ENCODE measurements at regions not wholly inside any gene's neighbourhood (a gene's known extent, or its start where the extent isn't known, plus 50 kb on each side); places are given as distances from the start of the nearest gene placed in this dataset.

DNA sequence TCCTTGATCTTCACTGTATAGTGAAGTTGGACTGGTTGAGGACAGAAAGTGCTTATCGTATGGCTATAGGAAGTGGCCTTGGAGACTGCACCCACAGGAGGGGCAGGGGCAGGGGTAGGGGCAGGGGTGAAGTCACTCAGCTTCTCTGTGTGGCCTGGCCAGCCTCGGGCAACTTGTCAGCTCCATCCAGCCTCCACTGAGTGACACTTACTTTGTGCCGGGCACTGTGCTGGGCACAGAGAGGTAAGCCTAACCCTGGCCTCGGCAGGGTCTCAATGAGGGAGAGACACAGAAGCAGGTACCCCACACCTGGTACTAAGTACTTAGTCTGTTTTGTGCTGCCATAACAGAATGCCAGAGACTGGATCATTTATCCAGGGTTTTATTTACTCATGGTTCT, 99.3 kb upstream of the CTBP2 start:
- no TSS peak for BruUV-seq (replicated peaks)
- H3K27me3 ChIP-seq (ENCODE audit: insufficient read depth, low read length): no peaks in the 10 kb centered on the region
- TF ChIP-seq, protein P1, sequence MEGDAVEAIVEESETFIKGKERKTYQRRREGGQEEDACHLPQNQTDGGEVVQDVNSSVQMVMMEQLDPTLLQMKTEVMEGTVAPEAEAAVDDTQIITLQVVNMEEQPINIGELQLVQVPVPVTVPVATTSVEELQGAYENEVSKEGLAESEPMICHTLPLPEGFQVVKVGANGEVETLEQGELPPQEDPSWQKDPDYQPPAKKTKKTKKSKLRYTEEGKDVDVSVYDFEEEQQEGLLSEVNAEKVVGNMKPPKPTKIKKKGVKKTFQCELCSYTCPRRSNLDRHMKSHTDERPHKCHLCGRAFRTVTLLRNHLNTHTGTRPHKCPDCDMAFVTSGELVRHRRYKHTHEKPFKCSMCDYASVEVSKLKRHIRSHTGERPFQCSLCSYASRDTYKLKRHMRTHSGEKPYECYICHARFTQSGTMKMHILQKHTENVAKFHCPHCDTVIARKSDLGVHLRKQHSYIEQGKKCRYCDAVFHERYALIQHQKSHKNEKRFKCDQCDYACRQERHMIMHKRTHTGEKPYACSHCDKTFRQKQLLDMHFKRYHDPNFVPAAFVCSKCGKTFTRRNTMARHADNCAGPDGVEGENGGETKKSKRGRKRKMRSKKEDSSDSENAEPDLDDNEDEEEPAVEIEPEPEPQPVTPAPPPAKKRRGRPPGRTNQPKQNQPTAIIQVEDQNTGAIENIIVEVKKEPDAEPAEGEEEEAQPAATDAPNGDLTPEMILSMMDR (IDR thresholded peaks at IDR 0.05 in 2 of 3, conservative IDR thresholded peaks at IDR 0.05 in 1 of 3; ENCODE audit: borderline replicate concordance in 1 of 3, insufficient read depth in 1 of 3, low read depth in 2 of 3, low read length in 2 of 3): no peak
- TF ChIP-seq RAD21 (IDR thresholded peaks at IDR 0.05; ENCODE audit: low read depth) (no peak), REST (IDR thresholded peaks at IDR 0.05; ENCODE audit: low read depth) (no peak), CEBPB (IDR thresholded peaks at IDR 0.05; ENCODE audit: low read depth) (no peak), EZH2 (IDR thresholded peaks at IDR 0.05) (no peak), CBX3 (IDR thresholded peaks at IDR 0.05; ENCODE audit: low read depth) (no peak), POLR2AphosphoS5 (IDR thresholded peaks at IDR 0.05; ENCODE audit: low read depth, low read length) (no peak), SP1 (IDR thresholded peaks at IDR 0.05; ENCODE audit: low read depth) (no peak), ZNF274 (IDR thresholded peaks at IDR 0.05; ENCODE audit: low read depth, low read length) (no peak), POLR2A (IDR thresholded peaks at IDR 0.05; ENCODE audit: borderline replicate concordance, extremely low read depth, insufficient read depth, insufficient read length) (no peak), SRF (IDR thresholded peaks at IDR 0.05; ENCODE audit: low read depth) (no peak), FOSL1 (IDR thresholded peaks at IDR 0.05; ENCODE audit: low read depth) (no peak), YY1 (IDR thresholded peaks at IDR 0.05; ENCODE audit: extremely low read depth, insufficient replicate concordance, low read depth, low read length) (no peak), EZH2phosphoT487 (IDR thresholded peaks at IDR 0.05; ENCODE audit: borderline replicate concordance) (no peak), TCF7L2 (IDR thresholded peaks at IDR 0.05; ENCODE audit: borderline replicate concordance, extremely low read depth, insufficient read depth, insufficient read length) (no peak), ZFX (IDR thresholded peaks at IDR 0.05) (no peak), EGR1 (IDR thresholded peaks at IDR 0.05; ENCODE audit: low read depth) (no peak), ELF1 (IDR thresholded peaks at IDR 0.05; ENCODE audit: borderline replicate concordance, low read depth) (no peak)
- TF ChIP-seq, protein P2, sequence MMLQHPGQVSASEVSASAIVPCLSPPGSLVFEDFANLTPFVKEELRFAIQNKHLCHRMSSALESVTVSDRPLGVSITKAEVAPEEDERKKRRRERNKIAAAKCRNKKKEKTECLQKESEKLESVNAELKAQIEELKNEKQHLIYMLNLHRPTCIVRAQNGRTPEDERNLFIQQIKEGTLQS (IDR thresholded peaks at IDR 0.05): no peak
- H2AFZ ChIP-seq (ENCODE audit: low read depth, low read length, poor library complexity, severe bottlenecking): no peak overlapping the region
- H3K9me3 ChIP-seq (ENCODE audit: control insufficient read depth in 1 of 2, insufficient read depth in 1 of 2, low read depth in 1 of 2, low read length in 2 of 2): no peaks in the 10 kb centered on the region
- no peak for DNase-seq (ENCODE audit: low read depth, low spot score)
- H3K4me3 ChIP-seq (replicated peaks in 1 of 2; ENCODE audit: low read depth in 1 of 2, low read length in 2 of 2): no peak overlapping the region
- no peaks in the 10 kb centered on the region; the same call in 1 of the 2 replicates for H3K9me2 ChIP-seq (ENCODE audit: insufficient read depth)
- intact Hi-C loops (cut with micrococcal nuclease): no loop called here
- no peak overlapping the region for H3K4me2 ChIP-seq (ENCODE audit: low read length)
- ATAC-seq: no peak
- POLR2A ChIA-PET: no interaction called here
- H4K20me1 ChIP-seq (ENCODE audit: insufficient read depth): no peaks in the 10 kb centered on the region
- CTCF ChIA-PET: no interaction called here
- H3K36me3 ChIP-seq (ENCODE audit: control insufficient read depth in 1 of 2, insufficient read depth in 2 of 2, low read length in 2 of 2): no peaks in the 10 kb centered on the region
- H3K4me1 ChIP-seq (ENCODE audit: control insufficient read depth in 1 of 2, insufficient read depth in 2 of 2, low read length in 2 of 2): peaks cover 14 to 23% of the 10 kb centered on the region in 2 experiments
- no peak overlapping the region for H3K27ac ChIP-seq (ENCODE audit: low read depth, low read length)
- RAD21 ChIA-PET (ENCODE audit: low non-redundant PET in 1 of 2, low total read pairs in 2 of 2, uncharacterized antibody in 2 of 2, unreplicated experiment in 2 of 2): no interaction called here
- H3K79me2 ChIP-seq (ENCODE audit: insufficient read depth, low read length): no peaks in the 10 kb centered on the region
- H3K9ac ChIP-seq (ENCODE audit: low read length): no peak overlapping the region

All from HCT116 (cell line).